HUES6 (cell line): ENCODE measurements at regions not wholly inside any gene's neighbourhood (a gene's known extent, or its start where the extent isn't known, plus 50 kb on each side); places are given as distances from the start of the nearest gene placed in this dataset.

Experiments used
- H3K27ac ChIP-seq: 2 replicates; pipeline ENCODE4 v1.7.0; 2013; ENCODE audit warnings: low read depth, mild to moderate bottlenecking, low read length, inconsistent platforms
- H3K27me3 ChIP-seq: 2 replicates; pipeline ENCODE4 v1.6.1; 2013; ENCODE audit warnings: low read length; ENCODE audit not compliant: control insufficient read depth, insufficient read depth
- H3K36me3 ChIP-seq: 2 replicates; pipeline ENCODE4 v1.6.1; 2013; ENCODE audit warnings: low read length; ENCODE audit not compliant: control insufficient read depth, insufficient read depth
- H3K4me1 ChIP-seq: 2 replicates; pipeline ENCODE4 v1.6.1; 2013; ENCODE audit warnings: low read length; ENCODE audit not compliant: control insufficient read depth, insufficient read depth
- H3K4me3 ChIP-seq: 2 replicates; pipeline ENCODE4 v1.5.1; 2013; ENCODE audit warnings: low read depth, low read length
- H3K9ac ChIP-seq: one replicate; pipeline ENCODE4 v1.6.1; 2013; ENCODE audit warnings: mild to moderate bottlenecking, low read length
- H3K9me3 ChIP-seq: 2 replicates; pipeline ENCODE4 v1.6.1; 2013; ENCODE audit warnings: low read depth, low read length; ENCODE audit not compliant: control insufficient read depth, insufficient read depth

DNA sequence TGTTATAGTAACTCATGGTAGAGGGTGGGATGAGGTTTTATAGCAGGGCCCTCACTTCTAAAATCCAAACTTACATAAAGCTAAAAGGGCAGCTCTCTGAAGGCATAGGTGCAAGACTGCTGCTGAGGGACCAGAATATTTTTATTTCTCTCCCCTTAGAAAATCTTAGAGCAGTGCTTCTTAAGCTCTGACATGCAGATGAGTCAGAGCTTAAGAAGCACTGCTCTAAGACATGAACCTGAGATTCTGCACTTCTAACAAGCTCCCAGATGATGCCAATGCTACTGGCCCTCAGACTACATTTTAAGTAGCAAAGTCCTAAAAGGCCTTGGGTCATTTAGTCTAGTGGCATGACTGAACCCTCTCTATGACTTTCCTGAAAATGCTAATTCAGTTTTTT, 97.6 kb upstream of the SPRY4 start:
- Histone ChIP-seq H3K9me3 (no peaks in the 10 kb centered on the region), H3K27ac (no peak overlapping the region), H3K27me3 (no peaks in the 10 kb centered on the region), H3K4me1 (peaks cover 13% of the 10 kb centered on the region), H3K36me3 (no peaks in the 10 kb centered on the region), H3K4me3 (no peak overlapping the region), H3K9ac (no peak overlapping the region)

DNA sequence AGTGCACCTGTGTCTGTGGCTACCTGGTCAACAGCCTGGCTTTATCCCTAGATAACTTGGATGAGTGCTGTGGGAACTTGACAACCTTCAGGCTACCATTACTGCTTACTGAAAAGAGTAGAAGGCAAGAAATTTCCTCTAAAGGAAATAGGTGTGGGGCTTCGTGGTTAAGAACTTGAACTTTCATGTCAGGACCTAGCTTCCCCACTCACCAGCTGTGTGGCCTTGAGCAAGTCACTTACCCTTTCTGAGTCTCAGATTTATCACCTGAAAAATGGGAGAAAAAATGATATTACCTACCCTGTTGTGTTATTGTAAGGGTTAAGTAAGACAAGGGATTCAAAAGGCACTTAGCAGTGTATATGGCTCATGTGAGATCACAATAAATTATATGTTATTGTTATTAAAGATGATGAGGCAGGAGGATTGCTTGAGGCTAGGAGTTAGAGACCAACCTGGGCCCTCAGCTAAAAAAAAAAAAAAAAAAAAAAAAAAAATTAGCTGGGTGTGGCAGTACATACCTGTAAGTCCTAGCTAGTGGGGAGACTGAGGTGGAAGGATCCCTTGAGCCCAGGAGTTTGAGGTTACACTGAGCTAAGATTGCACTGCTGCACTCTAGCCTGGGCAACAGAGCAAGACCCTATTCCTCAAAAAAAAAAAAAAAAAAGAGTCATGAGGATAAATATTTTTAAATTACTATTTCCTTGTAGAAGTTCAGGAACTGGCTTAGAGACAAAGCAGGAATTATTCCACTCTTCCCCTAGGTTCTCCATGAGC, 97.0 kb upstream of the SPRY4 start:
- no peak overlapping the region for H3K27ac ChIP-seq

DNA sequence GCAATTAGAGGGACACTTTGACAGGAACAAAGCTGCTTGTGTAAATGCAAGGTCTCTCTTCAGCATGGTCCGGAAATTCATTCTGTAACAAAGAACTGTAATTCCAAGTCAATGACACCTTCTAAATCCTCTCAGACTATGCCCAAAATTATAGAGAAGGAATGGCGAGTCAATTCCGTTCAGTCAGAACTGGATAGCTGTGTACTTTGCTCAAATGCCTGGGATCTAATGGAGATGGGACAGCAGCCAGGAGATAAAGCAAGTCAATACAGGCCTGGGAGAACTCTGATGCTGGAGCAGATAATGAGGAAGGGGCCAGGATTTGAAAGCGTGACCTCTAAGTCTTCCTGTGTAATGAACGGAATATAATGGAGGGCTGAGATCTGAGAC, 96.4 kb upstream of the SPRY4 start:
- Histone ChIP-seq H3K4me1 (peaks cover 3% of the 10 kb centered on the region), H3K27ac (no peak overlapping the region), H3K4me3 (no peak overlapping the region), H3K36me3 (no peaks in the 10 kb centered on the region), H3K9ac (no peak overlapping the region), H3K27me3 (no peaks in the 10 kb centered on the region), H3K9me3 (no peaks in the 10 kb centered on the region)

More for the DNA sequence above, 97.0 kb upstream of the SPRY4 start:
- Histone ChIP-seq H3K4me3 (no peak overlapping the region), H3K4me1 (peaks cover 9% of the 10 kb centered on the region), H3K9me3 (no peaks in the 10 kb centered on the region), H3K27me3 (no peaks in the 10 kb centered on the region), H3K36me3 (no peaks in the 10 kb centered on the region), H3K9ac (no peak overlapping the region)

GRCh38 chr5:142420561-142421227, 95.9 kb upstream of the SPRY4 start:
- Histone ChIP-seq H3K4me1 (no peaks in the 10 kb centered on the region), H3K27ac (no peak overlapping the region), H3K9ac (no peak overlapping the region)

GRCh38 chr5:142412581-142412980, 87.8 kb upstream of the SPRY4 start:
- Histone ChIP-seq H3K36me3 (no peaks in the 10 kb centered on the region), H3K4me3 (no peak overlapping the region), H3K9me3 (no peaks in the 10 kb centered on the region), H3K4me1 (peaks cover 15% of the 10 kb centered on the region), H3K27ac (no peak overlapping the region), H3K27me3 (no peaks in the 10 kb centered on the region), H3K9ac (no peak overlapping the region)

More at GRCh38 chr5:142420561-142421227, 95.9 kb upstream of the SPRY4 start:
- no peaks in the 10 kb centered on the region for H3K27me3 ChIP-seq
- H3K4me3 ChIP-seq = no peak overlapping the region
- H3K9me3 ChIP-seq = no peaks in the 10 kb centered on the region
- H3K36me3 ChIP-seq = no peaks in the 10 kb centered on the region

GRCh38 chr5:142411656-142412425, 87.0 kb upstream of the SPRY4 start:
- Histone ChIP-seq H3K9ac (no peak overlapping the region), H3K4me3 (no peak overlapping the region), H3K36me3 (no peaks in the 10 kb centered on the region), H3K27me3 (no peaks in the 10 kb centered on the region), H3K27ac (no peak overlapping the region), H3K4me1 (peaks cover 15% of the 10 kb centered on the region), H3K9me3 (no peaks in the 10 kb centered on the region)

- Histone ChIP-seq H3K27ac (no peak overlapping the region), H3K36me3 (no peaks in the 10 kb centered on the region), H3K9me3 (no peaks in the 10 kb centered on the region), H3K27me3 (no peaks in the 10 kb centered on the region), H3K9ac (no peak overlapping the region), H3K4me3 (no peak overlapping the region), H3K4me1 (peaks cover 15% of the 10 kb centered on the region)
Observed at GRCh38 chr5:142411103-142411502, 86.3 kb upstream of the SPRY4 start.

- Histone ChIP-seq H3K36me3 (no peaks in the 10 kb centered on the region), H3K27me3 (no peaks in the 10 kb centered on the region), H3K4me3 (no peak overlapping the region), H3K9ac (no peak overlapping the region), H3K9me3 (no peaks in the 10 kb centered on the region), H3K27ac (no peak overlapping the region), H3K4me1 (peaks cover 27% of the 10 kb centered on the region)
Observed at GRCh38 chr5:142408981-142409481, 84.2 kb upstream of the SPRY4 start.

DNA sequence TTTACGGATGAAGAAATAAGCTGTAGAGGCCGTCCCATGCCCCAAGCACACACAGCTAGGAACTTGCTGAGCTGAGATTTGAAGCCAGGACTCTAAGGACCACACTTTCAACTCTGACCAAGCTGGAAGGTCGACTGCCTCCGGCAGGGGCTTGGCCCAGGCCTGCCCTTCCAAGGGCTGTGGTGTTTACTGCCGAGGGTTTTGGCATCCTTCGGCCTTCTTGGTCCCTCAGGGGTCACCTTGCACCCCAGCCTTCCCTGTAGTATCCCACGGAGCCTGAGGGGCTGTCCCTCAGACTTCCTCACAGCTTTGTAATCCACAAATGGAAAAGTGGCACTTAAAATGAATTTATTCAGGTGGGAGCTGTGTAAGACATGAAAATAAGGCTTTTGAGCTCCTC, 83.7 kb upstream of the SPRY4 start:
- Histone ChIP-seq H3K27ac (no peak overlapping the region), H3K9me3 (no peaks in the 10 kb centered on the region), H3K4me1 (peaks cover 32% of the 10 kb centered on the region)

DNA sequence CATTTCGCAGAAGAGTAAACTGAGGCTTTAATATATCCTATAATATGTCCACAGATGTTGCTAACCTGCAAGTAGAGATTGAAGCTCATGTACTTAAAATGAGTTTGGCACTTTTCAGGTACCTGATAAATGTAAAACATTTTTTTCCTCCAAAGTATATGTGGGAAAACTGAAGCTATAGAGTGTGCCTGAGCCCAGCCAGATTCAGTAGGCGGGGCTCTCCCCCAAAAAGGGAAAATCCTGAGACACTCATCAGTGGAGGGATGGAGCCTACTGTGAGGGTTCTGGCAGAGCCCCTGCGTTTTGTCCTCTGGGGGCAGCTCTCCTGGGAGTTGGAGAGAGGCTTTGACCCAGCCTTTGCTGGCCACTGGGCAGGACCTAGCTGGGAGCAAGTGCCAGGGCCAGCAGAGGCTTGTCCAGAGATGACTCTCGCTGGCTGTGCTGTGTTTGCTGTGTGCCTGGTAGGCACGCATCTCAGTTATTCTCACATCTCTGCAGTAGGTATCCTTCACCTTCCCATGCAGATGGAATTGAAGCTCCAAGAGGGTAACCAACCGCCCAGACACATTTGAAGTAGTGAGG, 81.1 kb upstream of the SPRY4 start:
- no peak overlapping the region for H3K4me3 ChIP-seq
- H3K27ac ChIP-seq = no peak overlapping the region
- no peaks in the 10 kb centered on the region for H3K27me3 ChIP-seq
- no peak overlapping the region for H3K9ac ChIP-seq
- H3K4me1 ChIP-seq = peaks cover 38% of the 10 kb centered on the region
- H3K9me3 ChIP-seq = no peaks in the 10 kb centered on the region
- H3K36me3 ChIP-seq = no peaks in the 10 kb centered on the region

More for the DNA sequence above, 83.7 kb upstream of the SPRY4 start:
- no peak overlapping the region for H3K4me3 ChIP-seq
- no peaks in the 10 kb centered on the region for H3K36me3 ChIP-seq
- H3K9ac ChIP-seq = no peak overlapping the region
- H3K27me3 ChIP-seq = no peaks in the 10 kb centered on the region
